ENCODE measurements at regions not wholly inside any gene's neighbourhood (a gene's known extent, or its start where the extent isn't known, plus 50 kb on each side); places are given as distances from the start of the nearest gene placed in this dataset.

GRCh38 chr1:104761961-104762570 lies 1012.4 kb downstream of the AMY1C start:
- no peak for TF ChIP-seq MAX (IDR thresholded peaks at IDR 0.05)
- TF ChIP-seq, protein P1, sequence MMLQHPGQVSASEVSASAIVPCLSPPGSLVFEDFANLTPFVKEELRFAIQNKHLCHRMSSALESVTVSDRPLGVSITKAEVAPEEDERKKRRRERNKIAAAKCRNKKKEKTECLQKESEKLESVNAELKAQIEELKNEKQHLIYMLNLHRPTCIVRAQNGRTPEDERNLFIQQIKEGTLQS (IDR thresholded peaks at IDR 0.05) = no peak
- TF ChIP-seq SP1 (IDR thresholded peaks at IDR 0.05) = no peak
- TF ChIP-seq EGR1 (IDR thresholded peaks at IDR 0.05; ENCODE audit: low read depth in 2 of 2) = no peak
- no peak for TF ChIP-seq RAD21 (IDR thresholded peaks at IDR 0.05)
- TF ChIP-seq NR2F2 (IDR thresholded peaks at IDR 0.05) = no peak
- TF ChIP-seq CTCF (IDR thresholded peaks at IDR 0.05; ENCODE audit: low read depth, low read length, missing input control) = no peak
- TF ChIP-seq, protein P2, sequence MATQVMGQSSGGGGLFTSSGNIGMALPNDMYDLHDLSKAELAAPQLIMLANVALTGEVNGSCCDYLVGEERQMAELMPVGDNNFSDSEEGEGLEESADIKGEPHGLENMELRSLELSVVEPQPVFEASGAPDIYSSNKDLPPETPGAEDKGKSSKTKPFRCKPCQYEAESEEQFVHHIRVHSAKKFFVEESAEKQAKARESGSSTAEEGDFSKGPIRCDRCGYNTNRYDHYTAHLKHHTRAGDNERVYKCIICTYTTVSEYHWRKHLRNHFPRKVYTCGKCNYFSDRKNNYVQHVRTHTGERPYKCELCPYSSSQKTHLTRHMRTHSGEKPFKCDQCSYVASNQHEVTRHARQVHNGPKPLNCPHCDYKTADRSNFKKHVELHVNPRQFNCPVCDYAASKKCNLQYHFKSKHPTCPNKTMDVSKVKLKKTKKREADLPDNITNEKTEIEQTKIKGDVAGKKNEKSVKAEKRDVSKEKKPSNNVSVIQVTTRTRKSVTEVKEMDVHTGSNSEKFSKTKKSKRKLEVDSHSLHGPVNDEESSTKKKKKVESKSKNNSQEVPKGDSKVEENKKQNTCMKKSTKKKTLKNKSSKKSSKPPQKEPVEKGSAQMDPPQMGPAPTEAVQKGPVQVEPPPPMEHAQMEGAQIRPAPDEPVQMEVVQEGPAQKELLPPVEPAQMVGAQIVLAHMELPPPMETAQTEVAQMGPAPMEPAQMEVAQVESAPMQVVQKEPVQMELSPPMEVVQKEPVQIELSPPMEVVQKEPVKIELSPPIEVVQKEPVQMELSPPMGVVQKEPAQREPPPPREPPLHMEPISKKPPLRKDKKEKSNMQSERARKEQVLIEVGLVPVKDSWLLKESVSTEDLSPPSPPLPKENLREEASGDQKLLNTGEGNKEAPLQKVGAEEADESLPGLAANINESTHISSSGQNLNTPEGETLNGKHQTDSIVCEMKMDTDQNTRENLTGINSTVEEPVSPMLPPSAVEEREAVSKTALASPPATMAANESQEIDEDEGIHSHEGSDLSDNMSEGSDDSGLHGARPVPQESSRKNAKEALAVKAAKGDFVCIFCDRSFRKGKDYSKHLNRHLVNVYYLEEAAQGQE (IDR thresholded peaks at IDR 0.05) = no peak
- TF ChIP-seq HNF4A (conservative IDR thresholded peaks at IDR 0.05) = no peak
- TF ChIP-seq GABPA (IDR thresholded peaks at IDR 0.05 in 1 of 2, conservative IDR thresholded peaks at IDR 0.05 in 1 of 2) = no peak
- TF ChIP-seq FOXA1 (IDR thresholded peaks at IDR 0.05) = no peak
- TF ChIP-seq JUND (IDR thresholded peaks at IDR 0.05) = no peak
- TF ChIP-seq ZBTB33 (IDR thresholded peaks at IDR 0.05) = no peak
- 61% methylated on average over 7 of the region's 7 CpGs for WGBS
- no peak for DNase-seq (ENCODE audit: low spot score)

GRCh38 chr1:104765085-104765484 lies 1015.4 kb downstream of the AMY1C start:
- 52% methylated on average over 1 of the region's 1 CpG for WGBS
- H3K27me3 ChIP-seq (ENCODE audit: control insufficient read depth in 4 of 4, insufficient read depth in 4 of 4, low read length in 3 of 4) = peaks cover 0 to 4% (median 0%) of the 10 kb centered on the region in 4 donors
- H3K4me1 ChIP-seq (ENCODE audit: control insufficient read depth in 4 of 4, insufficient read depth in 4 of 4, low read length in 3 of 4) = no peaks in the 10 kb centered on the region
- peaks cover 0 to 2% (median 0%) of the 10 kb centered on the region in 4 donors for H3K9me3 ChIP-seq (ENCODE audit: control insufficient read depth in 4 of 4, low read length in 3 of 4)
- no peak overlapping the region for H3K27ac ChIP-seq (ENCODE audit: low read depth in 1 of 2, low read length in 2 of 2)
- H3K9ac ChIP-seq (ENCODE audit: low read depth in 1 of 2, low read length in 2 of 2) = no peak overlapping the region
- DNase-seq (ENCODE audit: low spot score) = no peak
- no peak overlapping the region for H3K4me3 ChIP-seq (ENCODE audit: low read depth in 1 of 3, low read length in 3 of 3)
- no peaks in the 10 kb centered on the region for H3K36me3 ChIP-seq (ENCODE audit: control insufficient read depth in 4 of 4, insufficient read depth in 3 of 4, low read depth in 1 of 4, low read length in 3 of 4)
- TF ChIP-seq, protein P2 (IDR thresholded peaks at IDR 0.05) = no peak
- no peak for TF ChIP-seq RXRA (IDR thresholded peaks at IDR 0.05)
- no peak for TF ChIP-seq CTCF (IDR thresholded peaks at IDR 0.05; ENCODE audit: low read depth, low read length, missing input control)
- TF ChIP-seq SP1 (IDR thresholded peaks at IDR 0.05) = no peak
- TF ChIP-seq NR2F2 (IDR thresholded peaks at IDR 0.05) = no peak
- no peak for TF ChIP-seq JUND (IDR thresholded peaks at IDR 0.05)
- TF ChIP-seq EGR1 (IDR thresholded peaks at IDR 0.05; ENCODE audit: low read depth in 2 of 2) = no peak
- no peak for TF ChIP-seq GABPA (IDR thresholded peaks at IDR 0.05 in 1 of 2, conservative IDR thresholded peaks at IDR 0.05 in 1 of 2)
- TF ChIP-seq HNF4A (conservative IDR thresholded peaks at IDR 0.05) = no peak
- TF ChIP-seq RAD21 (IDR thresholded peaks at IDR 0.05) = no peak
- no peak for TF ChIP-seq FOXA2 (IDR thresholded peaks at IDR 0.05)

More at GRCh38 chr1:104761961-104762570, 1012.4 kb downstream of the AMY1C start:
- Histone ChIP-seq H3K9ac (ENCODE audit: low read depth in 1 of 2, low read length in 2 of 2) (no peak overlapping the region), H3K9me3 (ENCODE audit: control insufficient read depth in 4 of 4, low read length in 3 of 4) (peaks cover 0 to 2% (median 0%) of the 10 kb centered on the region in 4 donors), H3K36me3 (ENCODE audit: control insufficient read depth in 4 of 4, insufficient read depth in 3 of 4, low read depth in 1 of 4, low read length in 3 of 4) (no peaks in the 10 kb centered on the region), H3K4me1 (ENCODE audit: control insufficient read depth in 4 of 4, insufficient read depth in 4 of 4, low read length in 3 of 4) (no peaks in the 10 kb centered on the region), H3K4me3 (ENCODE audit: low read depth in 1 of 3, low read length in 3 of 3) (no peak overlapping the region), H3K27me3 (ENCODE audit: control insufficient read depth in 4 of 4, insufficient read depth in 4 of 4, low read length in 3 of 4) (peaks cover 0 to 4% (median 0%) of the 10 kb centered on the region in 4 donors), H3K27ac (ENCODE audit: low read depth in 1 of 2, low read length in 2 of 2) (no peak overlapping the region)

Data from liver (tissue), 8 donors.